ENCODE measurements at regions not wholly inside any gene's neighbourhood (a gene's known extent, or its start where the extent isn't known, plus 50 kb on each side); places are given as distances from the start of the nearest gene placed in this dataset.

- no peak for DNase-seq (ENCODE audit: low read depth in 1 of 2, low spot score in 1 of 2)
- TF ChIP-seq, protein P1, sequence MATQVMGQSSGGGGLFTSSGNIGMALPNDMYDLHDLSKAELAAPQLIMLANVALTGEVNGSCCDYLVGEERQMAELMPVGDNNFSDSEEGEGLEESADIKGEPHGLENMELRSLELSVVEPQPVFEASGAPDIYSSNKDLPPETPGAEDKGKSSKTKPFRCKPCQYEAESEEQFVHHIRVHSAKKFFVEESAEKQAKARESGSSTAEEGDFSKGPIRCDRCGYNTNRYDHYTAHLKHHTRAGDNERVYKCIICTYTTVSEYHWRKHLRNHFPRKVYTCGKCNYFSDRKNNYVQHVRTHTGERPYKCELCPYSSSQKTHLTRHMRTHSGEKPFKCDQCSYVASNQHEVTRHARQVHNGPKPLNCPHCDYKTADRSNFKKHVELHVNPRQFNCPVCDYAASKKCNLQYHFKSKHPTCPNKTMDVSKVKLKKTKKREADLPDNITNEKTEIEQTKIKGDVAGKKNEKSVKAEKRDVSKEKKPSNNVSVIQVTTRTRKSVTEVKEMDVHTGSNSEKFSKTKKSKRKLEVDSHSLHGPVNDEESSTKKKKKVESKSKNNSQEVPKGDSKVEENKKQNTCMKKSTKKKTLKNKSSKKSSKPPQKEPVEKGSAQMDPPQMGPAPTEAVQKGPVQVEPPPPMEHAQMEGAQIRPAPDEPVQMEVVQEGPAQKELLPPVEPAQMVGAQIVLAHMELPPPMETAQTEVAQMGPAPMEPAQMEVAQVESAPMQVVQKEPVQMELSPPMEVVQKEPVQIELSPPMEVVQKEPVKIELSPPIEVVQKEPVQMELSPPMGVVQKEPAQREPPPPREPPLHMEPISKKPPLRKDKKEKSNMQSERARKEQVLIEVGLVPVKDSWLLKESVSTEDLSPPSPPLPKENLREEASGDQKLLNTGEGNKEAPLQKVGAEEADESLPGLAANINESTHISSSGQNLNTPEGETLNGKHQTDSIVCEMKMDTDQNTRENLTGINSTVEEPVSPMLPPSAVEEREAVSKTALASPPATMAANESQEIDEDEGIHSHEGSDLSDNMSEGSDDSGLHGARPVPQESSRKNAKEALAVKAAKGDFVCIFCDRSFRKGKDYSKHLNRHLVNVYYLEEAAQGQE (IDR thresholded peaks at IDR 0.05; ENCODE audit: insufficient replicate concordance, low read depth): no peak
- TF ChIP-seq SPI1 (IDR thresholded peaks at IDR 0.05; ENCODE audit: borderline replicate concordance, low read depth) (no peak), POLR2AphosphoS5 (IDR thresholded peaks at IDR 0.05; ENCODE audit: low read depth) (no peak), GABPA (IDR thresholded peaks at IDR 0.05; ENCODE audit: low read depth) (no peak)
- TF ChIP-seq, protein P2, sequence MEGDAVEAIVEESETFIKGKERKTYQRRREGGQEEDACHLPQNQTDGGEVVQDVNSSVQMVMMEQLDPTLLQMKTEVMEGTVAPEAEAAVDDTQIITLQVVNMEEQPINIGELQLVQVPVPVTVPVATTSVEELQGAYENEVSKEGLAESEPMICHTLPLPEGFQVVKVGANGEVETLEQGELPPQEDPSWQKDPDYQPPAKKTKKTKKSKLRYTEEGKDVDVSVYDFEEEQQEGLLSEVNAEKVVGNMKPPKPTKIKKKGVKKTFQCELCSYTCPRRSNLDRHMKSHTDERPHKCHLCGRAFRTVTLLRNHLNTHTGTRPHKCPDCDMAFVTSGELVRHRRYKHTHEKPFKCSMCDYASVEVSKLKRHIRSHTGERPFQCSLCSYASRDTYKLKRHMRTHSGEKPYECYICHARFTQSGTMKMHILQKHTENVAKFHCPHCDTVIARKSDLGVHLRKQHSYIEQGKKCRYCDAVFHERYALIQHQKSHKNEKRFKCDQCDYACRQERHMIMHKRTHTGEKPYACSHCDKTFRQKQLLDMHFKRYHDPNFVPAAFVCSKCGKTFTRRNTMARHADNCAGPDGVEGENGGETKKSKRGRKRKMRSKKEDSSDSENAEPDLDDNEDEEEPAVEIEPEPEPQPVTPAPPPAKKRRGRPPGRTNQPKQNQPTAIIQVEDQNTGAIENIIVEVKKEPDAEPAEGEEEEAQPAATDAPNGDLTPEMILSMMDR (IDR thresholded peaks at IDR 0.05; ENCODE audit: insufficient read depth, low read length): no peak
- peaks cover 2% of the 10 kb centered on the region for H3K27me3 ChIP-seq (ENCODE audit: insufficient read depth, poor library complexity, severe bottlenecking)
- H3K27ac ChIP-seq (replicated peaks): no peak overlapping the region
- H3K4me3 ChIP-seq (replicated peaks; ENCODE audit: insufficient read depth, low read length): no peak overlapping the region
These were observed 162.9 kb upstream of the NBEA start for GRCh38 chr13:34779171-34779570.

GRCh38 chr13:34793301-34793700 is 148.8 kb upstream of the NBEA start:
- H3K27ac ChIP-seq (replicated peaks): no peak overlapping the region
- H3K4me3 ChIP-seq (replicated peaks; ENCODE audit: insufficient read depth, low read length): no peak overlapping the region
- no peak for DNase-seq (ENCODE audit: low read depth in 1 of 2, low spot score in 1 of 2)
- TF ChIP-seq POLR2AphosphoS5 (IDR thresholded peaks at IDR 0.05; ENCODE audit: low read depth): no peak
- TF ChIP-seq, protein P1 (IDR thresholded peaks at IDR 0.05; ENCODE audit: insufficient replicate concordance, low read depth): no peak
- TF ChIP-seq GABPA (IDR thresholded peaks at IDR 0.05; ENCODE audit: low read depth): no peak
- TF ChIP-seq SPI1 (IDR thresholded peaks at IDR 0.05; ENCODE audit: borderline replicate concordance, low read depth): no peak
- TF ChIP-seq, protein P2 (IDR thresholded peaks at IDR 0.05; ENCODE audit: insufficient read depth, low read length): no peak
- no peaks in the 10 kb centered on the region for H3K27me3 ChIP-seq (ENCODE audit: insufficient read depth, poor library complexity, severe bottlenecking)

GRCh38 chr13:34803756-34804155 is 138.3 kb upstream of the NBEA start:
- H3K27me3 ChIP-seq (ENCODE audit: insufficient read depth, poor library complexity, severe bottlenecking): no peaks in the 10 kb centered on the region
- TF ChIP-seq, protein P2 (IDR thresholded peaks at IDR 0.05; ENCODE audit: insufficient read depth, low read length): no peak
- no peak for TF ChIP-seq SPI1 (IDR thresholded peaks at IDR 0.05; ENCODE audit: borderline replicate concordance, low read depth)
- TF ChIP-seq GABPA (IDR thresholded peaks at IDR 0.05; ENCODE audit: low read depth): no peak
- no peak for TF ChIP-seq POLR2AphosphoS5 (IDR thresholded peaks at IDR 0.05; ENCODE audit: low read depth)
- DNase-seq (ENCODE audit: low read depth in 1 of 2, low spot score in 1 of 2): no peak
- H3K4me3 ChIP-seq (replicated peaks; ENCODE audit: insufficient read depth, low read length): no peak overlapping the region
- no peak overlapping the region for H3K27ac ChIP-seq (replicated peaks)

DNA sequence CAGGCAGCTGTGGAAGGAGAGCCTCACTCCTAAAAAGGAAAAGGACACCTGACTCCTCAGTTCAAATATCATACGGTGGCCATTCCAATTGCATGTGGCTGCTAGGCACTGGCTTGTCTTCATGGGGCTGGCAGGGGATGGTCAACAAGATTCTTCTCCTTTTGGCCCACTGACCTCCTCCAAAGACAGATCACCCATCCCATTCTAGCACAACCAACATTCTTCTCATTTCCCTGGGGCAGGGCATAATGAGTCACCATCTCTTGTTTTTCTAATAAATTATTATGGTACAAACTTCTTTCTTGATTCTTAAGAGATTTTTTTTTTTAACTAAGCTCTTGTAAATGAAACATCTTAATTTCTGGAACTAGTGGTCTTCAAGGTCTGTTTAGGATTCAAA is 136.7 kb upstream of the NBEA start:
- no peaks in the 10 kb centered on the region for H3K27me3 ChIP-seq (ENCODE audit: insufficient read depth, poor library complexity, severe bottlenecking)
- TF ChIP-seq, protein P1 (IDR thresholded peaks at IDR 0.05; ENCODE audit: insufficient replicate concordance, low read depth): no peak
- TF ChIP-seq GABPA (IDR thresholded peaks at IDR 0.05; ENCODE audit: low read depth) (no peak), SPI1 (IDR thresholded peaks at IDR 0.05; ENCODE audit: borderline replicate concordance, low read depth) (no peak), POLR2AphosphoS5 (IDR thresholded peaks at IDR 0.05; ENCODE audit: low read depth) (no peak)
- TF ChIP-seq, protein P2 (IDR thresholded peaks at IDR 0.05; ENCODE audit: insufficient read depth, low read length): no peak
- H3K4me3 ChIP-seq (replicated peaks; ENCODE audit: insufficient read depth, low read length): no peak overlapping the region
- no peak overlapping the region for H3K27ac ChIP-seq (replicated peaks)
- no peak for DNase-seq (ENCODE audit: low read depth in 1 of 2, low spot score in 1 of 2)

Data from HL-60 (cell line).